Osteocyte (in vitro differentiated cells): ENCODE measurements at regions not wholly inside any gene's neighbourhood (a gene's known extent, or its start where the extent isn't known, plus 50 kb on each side); places are given as distances from the start of the nearest gene placed in this dataset.

Source experiments
- DNase-seq: peaks from one replicate; pipeline ENCODE4 v3.0.0; 2021; ENCODE audit warnings: mixed read lengths; ENCODE audit not compliant: unreplicated experiment; ENCODE audit errors: extremely low spot score
- H3K27ac Mint-ChIP-seq: one replicate; pipeline ENCODE4 v1.8.0; 2021; ENCODE audit warnings: mild to moderate bottlenecking, mixed read lengths; ENCODE audit not compliant: unreplicated experiment
- H3K27me3 Mint-ChIP-seq: one replicate; pipeline ENCODE4 v1.8.0; 2021; ENCODE audit warnings: mixed read lengths; ENCODE audit not compliant: unreplicated experiment
- H3K36me3 Mint-ChIP-seq: one replicate; pipeline ENCODE4 v1.8.0; 2021; ENCODE audit warnings: mixed read lengths; ENCODE audit not compliant: unreplicated experiment
- H3K4me1 Mint-ChIP-seq: one replicate; pipeline ENCODE4 v1.8.0; 2021; ENCODE audit warnings: mixed read lengths; ENCODE audit not compliant: unreplicated experiment
- H3K4me3 Mint-ChIP-seq: one replicate; pipeline ENCODE4 v1.8.0; 2021; ENCODE audit warnings: mild to moderate bottlenecking, moderate library complexity, mixed read lengths; ENCODE audit not compliant: unreplicated experiment
- H3K9me3 Mint-ChIP-seq: one replicate; pipeline ENCODE4 v1.8.0; 2021; ENCODE audit warnings: mixed read lengths; ENCODE audit not compliant: unreplicated experiment
- CTCF ChIP-seq: fragments of 200-600 bp; sonication (generic); IDR thresholded peaks from 2 replicates; pipeline ENCODE4 v1.5.0; 2021; ENCODE audit warnings: antibody characterized with exemption, mild to moderate bottlenecking, moderate library complexity

GRCh38 chr18:78056011-78056410 lies 806.4 kb downstream of the GALR1 start:
- H3K27me3 Mint-ChIP-seq = no peaks in the 10 kb centered on the region

GRCh38 chr18:78069784-78070664 lies 820.4 kb downstream of the GALR1 start:
- H3K27me3 Mint-ChIP-seq = no peaks in the 10 kb centered on the region
- no peak for DNase-seq
- H3K4me1 Mint-ChIP-seq = no peaks in the 10 kb centered on the region
- TF ChIP-seq CTCF = no peak
- no peak overlapping the region for H3K4me3 Mint-ChIP-seq
- H3K36me3 Mint-ChIP-seq = no peaks in the 10 kb centered on the region
- peaks cover 27% of the 10 kb centered on the region for H3K9me3 Mint-ChIP-seq
- no peak overlapping the region for H3K27ac Mint-ChIP-seq

More at GRCh38 chr18:78056011-78056410, 806.4 kb downstream of the GALR1 start:
- DNase-seq = no peak
- Mint-ChIP-seq H3K4me1 (no peaks in the 10 kb centered on the region), H3K4me3 (no peak overlapping the region), H3K36me3 (no peaks in the 10 kb centered on the region), H3K27ac (no peak overlapping the region), H3K9me3 (peaks cover 40% of the 10 kb centered on the region)
- TF ChIP-seq CTCF = no peak

GRCh38 chr18:78071166-78071710 lies 821.6 kb downstream of the GALR1 start:
- Mint-ChIP-seq H3K9me3 (peaks cover 23% of the 10 kb centered on the region), H3K4me1 (no peaks in the 10 kb centered on the region), H3K36me3 (no peaks in the 10 kb centered on the region), H3K4me3 (no peak overlapping the region), H3K27ac (no peak overlapping the region), H3K27me3 (no peaks in the 10 kb centered on the region)
- no peak for TF ChIP-seq CTCF
- no peak for DNase-seq

- DNase-seq = no peak
Observed at GRCh38 chr18:78071776-78072175, 822.1 kb downstream of the GALR1 start.

More at GRCh38 chr18:78071776-78072175, 822.1 kb downstream of the GALR1 start:
- no peaks in the 10 kb centered on the region for H3K4me1 Mint-ChIP-seq
- no peaks in the 10 kb centered on the region for H3K36me3 Mint-ChIP-seq
- no peak overlapping the region for H3K27ac Mint-ChIP-seq
- no peaks in the 10 kb centered on the region for H3K27me3 Mint-ChIP-seq
- H3K4me3 Mint-ChIP-seq = no peak overlapping the region
- TF ChIP-seq CTCF = no peak
- peaks cover 23% of the 10 kb centered on the region for H3K9me3 Mint-ChIP-seq
